A549 (cell line): ENCODE measurements at regions not wholly inside any gene's neighbourhood (a gene's known extent, or its start where the extent isn't known, plus 50 kb on each side); places are given as distances from the start of the nearest gene placed in this dataset.

ENCODE experiments used
- CTCF ChIP-seq: fragments of >200 bp; sonication (Bioruptor Twin); formaldehyde crosslinking; IDR thresholded peaks from 3 replicates; pipeline ENCODE4 v1.5.1; 2016
- EP300 ChIP-seq, 2 experiments: fragments of >200 bp; sonication (Bioruptor Twin); formaldehyde crosslinking; IDR thresholded peaks; 2 replicates in 1 of 2; 3 replicates in 1 of 2; pipeline ENCODE4 v1.6.1; 2016 to 2017
- ESRRA ChIP-seq: fragments of 150-350 bp; IDR thresholded peaks from 2 replicates; pipeline ENCODE4 v1.6.1; 2014; ENCODE audit warnings: mild to moderate bottlenecking, low read length, borderline replicate concordance
- FOSB ChIP-seq: fragments of 250-450 bp; sonication (Bioruptor Pico); IDR thresholded peaks from 2 replicates; pipeline ENCODE4 v1.5.0; 2020; ENCODE audit warnings: mild to moderate bottlenecking, moderate library complexity
- MYC ChIP-seq: IDR thresholded peaks from 2 replicates; pipeline ENCODE4 v1.6.1; 2012; ENCODE audit warnings: mild to moderate bottlenecking, inconsistent platforms, low read length, improper control_type of control experiment, borderline replicate concordance
- POLR2A ChIP-seq: IDR thresholded peaks from 2 replicates; pipeline ENCODE4 v1.6.1; 2012; ENCODE audit warnings: mild to moderate bottlenecking, low read length
- RAD21 ChIP-seq, 2 experiments: fragments of >200 bp in 1 of 2; sonication (Bioruptor Twin) in 1 of 2; formaldehyde crosslinking in 1 of 2; IDR thresholded peaks in 1 of 2; conservative IDR thresholded peaks in 1 of 2; 2 replicates in 1 of 2; 3 replicates in 1 of 2; pipeline ENCODE4 v1.6.1; 2012 to 2018; ENCODE audit warnings: inconsistent platforms in 1 of 2
- RFX5 ChIP-seq: fragments of 450-650 bp; IDR thresholded peaks from 2 replicates; pipeline ENCODE4 v1.7.1; 2014; ENCODE audit warnings: antibody characterized with exemption, mild to moderate bottlenecking, moderate library complexity

GRCh38 chr4:138451276-138451663, 209.1 kb upstream of the SLC7A11 start:
- TF ChIP-seq FOSB (CRISPR knock-in tag): no peak
- TF ChIP-seq RFX5: no peak
- TF ChIP-seq CTCF: no peak
- TF ChIP-seq EP300 (IDR thresholded peaks at IDR 0.05): no peak
- TF ChIP-seq MYC: no peak
- TF ChIP-seq ESRRA: no peak
- TF ChIP-seq POLR2A: no peak
- no peak for TF ChIP-seq RAD21 (conservative IDR thresholded peaks at IDR 0.05 in 1 of 2, IDR thresholded peaks at IDR 0.05 in 1 of 2)
